A673 (cell line): ENCODE measurements at regions not wholly inside any gene's neighbourhood (a gene's known extent, or its start where the extent isn't known, plus 50 kb on each side); places are given as distances from the start of the nearest gene placed in this dataset.
"Not testable (repeated sequence)": the region's sequence is repeated elsewhere in the genome, so short reads cannot be mapped to it uniquely, and the experiment has no call there.

ENCODE experiments used
- BruUV-seq: library from RNA; stranded (reverse); fragments of 400-500 nt; replicated peaks from 2 replicates; lab custom pipeline; 2021; lab: Mats Ljungman, UMichigan
- CTCF ChIA-PET: fragments of 300-600 bp; sonication (Branson Sonifier 250); formaldehyde crosslinking; loops from one replicate; lab custom pipeline; 2022; ENCODE audit warnings: antibody characterized with exemption; lab: Charles Lee
- POLR2A ChIA-PET: fragments of 300-600 bp; sonication (Branson Sonifier 250); formaldehyde crosslinking; loops from one replicate; lab custom pipeline; 2022; ENCODE audit warnings: antibody characterized with exemption; ENCODE audit not compliant: low non-redundant PET; lab: Charles Lee
- DNase-seq: peaks from one replicate; pipeline ENCODE4 v3.0.0-alpha.2; 2015; ENCODE audit warnings: low spot score
- H3K27ac ChIP-seq: fragments of 200-600 bp; sonication (generic); 2 replicates; pipeline ENCODE4 v1.5.1; 2016; ENCODE audit warnings: mixed run types, low read depth, mild to moderate bottlenecking, mixed read lengths, antibody characterized with exemption, low read length; ENCODE audit not compliant: poor library complexity, severe bottlenecking
- H3K27me3 ChIP-seq: fragments of 200-600 bp; sonication (generic); replicated peaks from 2 replicates; pipeline ENCODE4 v1.6.1; 2017; ENCODE audit warnings: mixed run types, low read depth, mild to moderate bottlenecking, mixed read lengths, antibody characterized with exemption, low read length; ENCODE audit not compliant: insufficient read depth, poor library complexity
- H3K36me3 ChIP-seq: fragments of 200-600 bp; sonication (generic); 2 replicates; pipeline ENCODE4 v1.6.1; 2016; ENCODE audit warnings: mixed run types, mild to moderate bottlenecking, mixed read lengths, antibody characterized with exemption, low read length; ENCODE audit not compliant: insufficient read depth, poor library complexity, severe bottlenecking
- H3K4me1 ChIP-seq: fragments of 200-600 bp; sonication (generic); 2 replicates; pipeline ENCODE4 v1.6.1; 2017; ENCODE audit warnings: mixed run types, mild to moderate bottlenecking, mixed read lengths, antibody characterized with exemption, low read length; ENCODE audit not compliant: insufficient read depth, poor library complexity, severe bottlenecking
- H3K4me3 ChIP-seq: fragments of 200-600 bp; sonication (generic); 2 replicates; pipeline ENCODE4 v1.5.1; 2016; ENCODE audit warnings: low read depth, mixed run types, mild to moderate bottlenecking, mixed read lengths, low read length; ENCODE audit not compliant: poor library complexity, severe bottlenecking
- H3K9me3 ChIP-seq: fragments of 200-600 bp; sonication (generic); 2 replicates; pipeline ENCODE4 v1.6.1; 2016; ENCODE audit warnings: mixed run types, low read depth, mild to moderate bottlenecking, mixed read lengths, antibody characterized with exemption, low read length; ENCODE audit not compliant: poor library complexity, severe bottlenecking
- CTCF ChIP-seq: fragments of 300-800, 200-600 bp; sonication (generic); conservative IDR thresholded peaks from 2 replicates; pipeline ENCODE4 v1.5.1; 2017; ENCODE audit warnings: low read depth, mild to moderate bottlenecking, antibody characterized with exemption, low read length, moderate library complexity, mixed read lengths
- EZH2 ChIP-seq: fragments of 200-600 bp; sonication (generic); IDR thresholded peaks from 2 replicates; pipeline ENCODE4 v1.6.1; 2017; ENCODE audit warnings: borderline replicate concordance, low read depth, mild to moderate bottlenecking, mixed read lengths, antibody characterized with exemption, low read length; ENCODE audit not compliant: poor library complexity, severe bottlenecking
- intact Hi-C: fragments of 100-400 bp; cut with micrococcal nuclease; formaldehyde crosslinking; loops from one replicate; pipeline ENCODE4 v1.10.0; 2022; ENCODE audit not compliant: unreplicated experiment

GRCh38 chr6:135555550-135555949 lies 58.0 kb upstream of the AHI1 start:
- Histone ChIP-seq H3K36me3 (no peaks in the 10 kb centered on the region), H3K9me3 (no peaks in the 10 kb centered on the region), H3K27ac (no peak overlapping the region), H3K27me3 (peaks cover 92% of the 10 kb centered on the region), H3K4me1 (no peaks in the 10 kb centered on the region), H3K4me3 (no peak overlapping the region)
- TF ChIP-seq EZH2 (no peak), CTCF (no peak)
- CTCF ChIA-PET, result no interaction called here
- no peak for DNase-seq
- POLR2A ChIA-PET, result no interaction called here
- intact Hi-C loops, result no loop called here
- BruUV-seq, result no TSS peak

- ChIA-PET CTCF (no interaction called here), POLR2A (no interaction called here)
- H3K27ac ChIP-seq, result no peak overlapping the region
- H3K27me3 ChIP-seq, result peaks cover 73% of the 10 kb centered on the region
- intact Hi-C loops, result no loop called here
- no peaks in the 10 kb centered on the region for H3K36me3 ChIP-seq
- H3K9me3 ChIP-seq, result no peaks in the 10 kb centered on the region
- no peak for TF ChIP-seq CTCF
- no TSS peak for BruUV-seq
- no peaks in the 10 kb centered on the region for H3K4me1 ChIP-seq
- H3K4me3 ChIP-seq, result no peak overlapping the region
- DNase-seq, result no peak
These were observed 60.0 kb upstream of the AHI1 start for GRCh38 chr6:135557582-135557981.

DNA sequence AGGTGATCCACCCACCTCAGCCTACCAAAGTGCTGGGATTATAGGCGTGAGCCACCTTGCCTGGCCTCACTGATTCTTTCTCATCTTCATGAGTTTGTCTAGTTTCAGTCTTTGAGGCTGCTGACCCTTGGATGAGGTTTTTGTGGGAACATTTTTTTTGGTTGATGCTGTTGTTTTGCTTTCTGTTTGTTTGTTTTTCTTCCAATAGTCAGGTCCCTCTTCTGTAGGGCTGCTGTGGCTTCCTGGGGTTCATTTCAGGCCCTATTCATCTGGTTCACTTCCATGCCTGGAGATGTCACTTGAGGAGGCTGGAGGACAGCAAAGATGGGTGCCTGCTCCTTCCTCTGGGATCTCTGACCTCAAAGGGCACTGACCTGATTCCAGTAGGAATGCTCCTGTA lies 68.1 kb upstream of the AHI1 start:
- CTCF ChIA-PET, DNase-seq, H3K9me3 ChIP-seq, BruUV-seq, H3K4me3 ChIP-seq, intact Hi-C loops, POLR2A ChIA-PET, H3K27ac ChIP-seq, H3K36me3 ChIP-seq, H3K4me1 ChIP-seq: not testable (repeated sequence)
- H3K27me3 ChIP-seq, result peaks cover 43% of the 10 kb centered on the region

- CTCF ChIA-PET, result no interaction called here
- no TSS peak for BruUV-seq
- Histone ChIP-seq H3K27ac (no peak overlapping the region), H3K36me3 (no peaks in the 10 kb centered on the region), H3K9me3 (no peaks in the 10 kb centered on the region), H3K4me3 (no peak overlapping the region), H3K27me3 (peaks cover 47% of the 10 kb centered on the region), H3K4me1 (no peaks in the 10 kb centered on the region)
- DNase-seq, result no peak
- intact Hi-C loops, result no loop called here
- no peak for TF ChIP-seq CTCF
- TF ChIP-seq EZH2, result no peak
- POLR2A ChIA-PET, result no interaction called here
These were observed 69.0 kb upstream of the AHI1 start for GRCh38 chr6:135566311-135567068.
